GM06990 (cell line): ENCODE measurements at regions not wholly inside any gene's neighbourhood (a gene's known extent, or its start where the extent isn't known, plus 50 kb on each side); places are given as distances from the start of the nearest gene placed in this dataset.

Experiments used
- DNase-seq: peaks from one replicate; pipeline ENCODE4 v3.0.0-alpha.2; 2011; ENCODE audit not compliant: insufficient read length; ENCODE audit errors: extremely low read depth
- H3K27me3 ChIP-seq: replicated peaks from 2 replicates; pipeline ENCODE4 v1.6.0; 2011; ENCODE audit warnings: low read length; ENCODE audit not compliant: control insufficient read depth, insufficient read depth
- H3K36me3 ChIP-seq: 2 replicates; pipeline ENCODE4 v1.5.1; 2011; ENCODE audit warnings: low read length; ENCODE audit not compliant: control insufficient read depth, insufficient read depth
- H3K4me3 ChIP-seq: replicated peaks from 2 replicates; pipeline ENCODE4 v1.5.1; 2011; ENCODE audit warnings: low read depth, mild to moderate bottlenecking, control low read depth, low read length
- TF ChIP-seq, protein P1 (sequence below): IDR thresholded peaks from 2 replicates; pipeline ENCODE4 v1.5.1; 2011; ENCODE audit warnings: low read length, control low read depth, mild to moderate bottlenecking, inconsistent platforms; ENCODE audit not compliant: insufficient read depth, poor library complexity, severe bottlenecking

DNA sequence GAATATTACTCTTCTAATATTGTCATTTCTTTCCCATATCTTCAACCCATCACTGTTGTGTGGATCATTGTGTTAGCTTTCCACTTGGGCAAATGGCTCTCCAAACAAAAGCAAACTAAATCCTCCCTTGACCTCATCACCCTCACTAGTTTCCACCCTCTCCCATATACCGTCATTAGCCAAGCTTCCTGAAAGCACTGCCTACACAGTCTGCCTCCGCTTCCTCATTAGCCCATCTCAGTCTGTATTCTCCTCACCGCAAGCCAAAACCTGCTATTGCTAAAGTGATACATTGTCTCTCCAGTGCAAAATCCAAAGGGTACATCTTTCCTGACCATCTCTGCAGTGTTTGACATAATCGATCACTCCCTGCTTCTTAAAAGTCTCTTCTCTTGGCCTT is 212.6 kb downstream of the CLIC5 start:
- DNase-seq: no peak
- TF ChIP-seq, protein P1, sequence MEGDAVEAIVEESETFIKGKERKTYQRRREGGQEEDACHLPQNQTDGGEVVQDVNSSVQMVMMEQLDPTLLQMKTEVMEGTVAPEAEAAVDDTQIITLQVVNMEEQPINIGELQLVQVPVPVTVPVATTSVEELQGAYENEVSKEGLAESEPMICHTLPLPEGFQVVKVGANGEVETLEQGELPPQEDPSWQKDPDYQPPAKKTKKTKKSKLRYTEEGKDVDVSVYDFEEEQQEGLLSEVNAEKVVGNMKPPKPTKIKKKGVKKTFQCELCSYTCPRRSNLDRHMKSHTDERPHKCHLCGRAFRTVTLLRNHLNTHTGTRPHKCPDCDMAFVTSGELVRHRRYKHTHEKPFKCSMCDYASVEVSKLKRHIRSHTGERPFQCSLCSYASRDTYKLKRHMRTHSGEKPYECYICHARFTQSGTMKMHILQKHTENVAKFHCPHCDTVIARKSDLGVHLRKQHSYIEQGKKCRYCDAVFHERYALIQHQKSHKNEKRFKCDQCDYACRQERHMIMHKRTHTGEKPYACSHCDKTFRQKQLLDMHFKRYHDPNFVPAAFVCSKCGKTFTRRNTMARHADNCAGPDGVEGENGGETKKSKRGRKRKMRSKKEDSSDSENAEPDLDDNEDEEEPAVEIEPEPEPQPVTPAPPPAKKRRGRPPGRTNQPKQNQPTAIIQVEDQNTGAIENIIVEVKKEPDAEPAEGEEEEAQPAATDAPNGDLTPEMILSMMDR: no peak
- Histone ChIP-seq H3K27me3 (no peaks in the 10 kb centered on the region), H3K36me3 (no peaks in the 10 kb centered on the region), H3K4me3 (no peak overlapping the region)

DNA sequence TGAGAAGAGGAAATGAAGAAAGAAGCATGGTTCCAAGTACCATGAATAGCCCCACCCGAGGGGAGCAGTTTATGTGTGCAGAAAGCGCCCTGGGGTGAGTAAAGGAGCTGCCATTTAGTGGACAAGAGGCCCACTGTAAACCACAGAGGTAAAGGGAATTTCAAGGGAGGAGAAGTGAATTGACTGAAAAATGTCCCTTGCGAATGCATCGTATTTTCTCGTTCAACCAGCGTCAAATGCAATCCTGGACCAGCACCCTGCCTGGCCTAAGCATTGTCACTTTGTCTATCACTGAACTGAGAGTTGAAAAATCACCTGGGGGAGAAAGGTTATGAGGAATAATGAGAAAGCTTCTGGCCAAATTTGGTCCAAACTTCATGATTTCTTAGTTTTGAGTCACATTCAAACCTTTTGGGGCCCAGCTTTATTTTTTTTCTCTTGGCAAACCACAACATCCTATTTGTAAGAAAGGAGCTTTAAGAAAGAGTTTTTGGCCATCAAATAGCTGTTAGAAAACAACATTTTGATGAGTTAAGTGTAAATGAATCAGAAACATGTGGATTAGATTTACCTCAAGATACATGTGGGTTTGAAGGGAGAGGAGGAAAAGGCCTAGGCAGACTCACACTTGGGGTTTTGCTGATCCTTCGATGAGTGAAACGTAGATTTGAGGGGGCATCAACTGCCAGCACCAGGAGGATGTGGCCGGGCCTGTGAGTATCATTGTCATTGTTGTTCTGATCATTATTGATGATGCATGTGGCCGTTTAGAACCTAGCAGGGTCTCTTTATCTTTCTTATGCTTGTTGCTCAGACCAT is 214.0 kb downstream of the CLIC5 start:
- H3K27me3 ChIP-seq: no peaks in the 10 kb centered on the region
- H3K4me3 ChIP-seq: no peak overlapping the region
- TF ChIP-seq, protein P1: no peak
- H3K36me3 ChIP-seq: no peaks in the 10 kb centered on the region
- no peak for DNase-seq

DNA sequence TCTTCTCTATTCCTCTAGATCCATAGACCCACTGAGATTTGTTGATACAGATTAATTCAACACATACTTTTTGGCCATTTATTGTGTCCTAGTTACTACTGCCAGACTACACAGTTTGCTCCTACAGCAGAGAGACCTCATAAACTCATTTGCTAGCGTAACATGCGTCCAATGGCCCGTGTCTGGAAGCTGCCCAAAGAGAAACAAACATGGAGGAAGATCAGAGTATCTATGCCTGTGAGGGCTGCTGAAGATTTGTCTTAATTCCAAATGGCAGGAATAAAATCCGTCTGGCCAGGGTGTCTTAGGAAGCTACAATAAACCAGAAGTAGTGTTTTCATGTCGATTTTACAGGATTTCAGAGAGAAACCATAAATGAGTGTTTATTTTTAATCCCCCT is 214.7 kb downstream of the CLIC5 start:
- Histone ChIP-seq H3K27me3 (no peaks in the 10 kb centered on the region), H3K4me3 (no peak overlapping the region), H3K36me3 (no peaks in the 10 kb centered on the region)
- DNase-seq: no peak
- TF ChIP-seq, protein P1: no peak

DNA sequence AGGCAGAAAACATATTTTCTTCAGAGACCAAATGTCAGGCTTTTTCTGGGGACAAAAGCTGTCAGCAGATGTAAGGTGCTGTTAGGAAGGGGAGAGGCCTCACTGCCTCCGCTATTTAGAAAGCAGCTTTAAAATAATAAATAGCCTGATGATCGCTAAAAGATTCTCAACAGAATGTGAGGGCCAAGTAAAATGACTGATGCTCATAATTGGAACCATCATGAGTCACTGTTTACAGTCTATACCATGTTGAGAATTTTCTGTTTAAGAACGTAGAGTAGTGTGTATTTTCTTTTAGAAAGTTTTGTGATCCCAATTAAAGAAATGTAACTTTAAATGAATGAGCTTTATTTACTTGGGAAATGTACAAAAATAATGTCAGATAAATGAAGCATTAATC is 220.0 kb downstream of the CLIC5 start:
- no peak overlapping the region for H3K4me3 ChIP-seq
- no peaks in the 10 kb centered on the region for H3K27me3 ChIP-seq
- H3K36me3 ChIP-seq: no peaks in the 10 kb centered on the region
- TF ChIP-seq, protein P1: no peak
- no peak for DNase-seq

DNA sequence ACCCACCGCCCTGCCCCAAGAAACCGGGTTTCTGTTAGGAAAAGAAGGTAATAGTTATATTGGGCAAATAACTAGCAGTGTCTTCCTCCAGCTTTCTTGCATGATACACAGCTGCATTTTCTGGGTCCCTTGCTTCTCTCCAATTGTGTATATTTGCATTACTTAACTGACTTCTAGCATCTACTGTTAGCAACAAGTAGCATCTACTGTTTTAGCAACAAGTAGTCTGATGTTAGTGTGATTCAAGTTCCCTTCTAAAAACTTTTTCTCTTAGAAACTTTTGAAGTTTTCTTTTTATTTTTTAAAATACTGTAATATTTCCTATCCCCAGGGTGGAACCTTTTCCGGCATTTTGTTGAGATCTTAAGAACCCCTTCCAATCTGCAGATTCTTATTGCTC is 221.2 kb downstream of the CLIC5 start:
- Histone ChIP-seq H3K36me3 (no peaks in the 10 kb centered on the region), H3K27me3 (no peaks in the 10 kb centered on the region; the same call in 1 of the 2 replicates), H3K4me3 (no peak overlapping the region)
- TF ChIP-seq, protein P1: no peak
- no peak for DNase-seq
